ENCODE measurements at regions not wholly inside any gene's neighbourhood (a gene's known extent, or its start where the extent isn't known, plus 50 kb on each side); places are given as distances from the start of the nearest gene placed in this dataset.

DNA sequence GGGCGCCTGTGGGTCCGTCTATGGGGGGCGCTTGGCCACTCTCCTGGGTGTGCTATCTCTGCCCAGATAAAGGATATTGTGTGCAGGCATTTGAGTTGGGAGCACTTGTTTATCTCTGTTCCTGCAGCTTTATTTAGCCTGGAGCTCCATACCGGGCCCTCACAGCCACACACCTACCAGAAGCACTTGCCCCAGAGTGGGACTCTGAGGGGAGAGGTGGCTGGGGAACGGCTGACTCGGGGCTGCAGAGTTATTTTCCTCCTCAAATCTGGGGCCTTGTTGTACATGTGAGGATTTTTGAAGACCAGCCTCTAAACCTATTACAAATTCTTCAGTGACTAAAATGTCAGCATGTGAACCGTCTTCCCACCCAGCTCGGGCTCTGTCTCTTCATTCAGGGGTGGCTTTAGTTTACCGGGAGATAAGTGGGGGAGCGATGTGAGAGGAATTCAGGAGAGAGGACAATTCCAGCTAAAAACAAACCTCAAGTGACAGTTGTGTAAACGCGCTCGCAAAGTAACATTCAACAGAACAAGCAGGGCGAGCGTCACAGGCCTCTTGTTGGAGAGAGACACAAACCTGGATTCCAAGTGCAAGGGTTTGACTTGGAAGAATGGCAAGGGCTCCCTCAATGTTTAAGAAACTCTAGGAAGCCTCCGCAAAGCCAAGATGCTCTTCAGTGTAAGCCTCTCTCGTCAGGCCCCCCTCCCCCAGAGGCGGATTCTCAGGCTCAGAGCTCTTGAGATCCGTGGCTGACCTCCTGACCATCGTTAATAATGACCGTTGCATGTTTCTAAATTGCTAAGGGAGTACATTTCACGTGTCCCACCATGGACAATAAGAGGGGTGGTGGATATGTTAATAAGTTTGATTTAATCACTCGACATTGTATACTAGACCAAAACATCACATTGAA is 548.9 kb downstream of the QKI start:
- no peak for DNase-seq

- DNase-seq = no peak
Observed at GRCh38 chr6:163962627-163963117, 548.2 kb downstream of the QKI start.

DNA sequence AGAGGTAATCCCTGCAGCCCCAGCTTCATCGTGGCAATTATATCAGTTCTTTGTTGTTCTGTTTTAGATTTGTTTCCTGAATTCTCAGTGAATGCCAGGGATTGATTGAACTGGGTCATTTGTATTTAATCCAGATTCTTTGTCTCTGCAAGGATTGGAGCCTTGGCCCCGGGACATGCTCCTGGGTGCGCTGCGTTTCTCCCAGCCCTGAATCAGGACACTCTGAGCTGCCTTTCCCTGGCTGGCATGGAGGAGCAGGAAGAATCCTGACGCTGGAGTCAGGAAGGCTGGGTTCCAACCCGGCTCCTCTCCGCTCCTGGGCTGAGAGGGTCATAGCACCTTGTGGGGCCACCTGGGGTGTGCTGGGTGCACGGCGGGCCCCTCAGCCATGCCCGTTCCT is 545.6 kb downstream of the QKI start:
- no peak for DNase-seq

GRCh38 chr6:163958646-163959045 is 544.1 kb downstream of the QKI start:
- DNase-seq = no peak

DNA sequence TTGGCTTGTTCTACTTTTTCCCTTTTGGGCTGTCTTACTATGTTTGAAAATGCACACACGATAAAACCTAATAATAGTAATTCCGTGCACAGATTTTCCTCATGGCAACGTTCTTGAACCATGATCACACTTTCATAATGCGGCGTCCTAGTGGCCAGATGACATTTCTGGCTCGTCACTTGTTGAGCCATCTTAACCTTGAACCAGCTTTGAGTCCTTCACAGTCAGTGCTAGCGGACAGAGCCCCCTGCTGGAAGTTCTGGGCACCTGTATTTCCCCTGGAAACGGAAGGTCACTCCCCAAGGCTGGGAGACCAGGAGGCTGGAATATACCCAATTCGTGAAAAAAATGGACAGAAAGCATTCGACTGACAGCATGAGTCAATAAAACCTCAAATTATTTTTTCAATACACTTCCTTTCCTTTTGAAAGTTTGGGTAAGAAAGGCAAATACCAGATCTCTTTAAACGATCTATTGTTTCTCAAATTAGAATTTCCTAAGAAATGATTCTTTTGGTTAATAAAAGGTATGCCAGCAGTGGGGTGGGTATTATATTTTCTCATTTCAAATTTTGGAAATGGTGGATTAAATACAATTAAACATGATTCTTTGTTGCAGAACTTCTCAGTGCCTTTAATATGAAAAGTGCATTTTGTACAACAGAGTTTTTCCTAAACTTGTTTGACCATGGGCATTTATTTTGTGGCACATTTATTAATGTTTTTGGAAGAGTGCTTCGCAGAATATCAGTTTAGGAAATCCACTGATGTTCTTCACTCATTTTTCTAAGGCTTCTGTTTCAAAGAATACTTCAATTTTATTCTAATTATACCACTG is 542.3 kb downstream of the QKI start:
- peak; percentile 88 for DNase-seq

DNA sequence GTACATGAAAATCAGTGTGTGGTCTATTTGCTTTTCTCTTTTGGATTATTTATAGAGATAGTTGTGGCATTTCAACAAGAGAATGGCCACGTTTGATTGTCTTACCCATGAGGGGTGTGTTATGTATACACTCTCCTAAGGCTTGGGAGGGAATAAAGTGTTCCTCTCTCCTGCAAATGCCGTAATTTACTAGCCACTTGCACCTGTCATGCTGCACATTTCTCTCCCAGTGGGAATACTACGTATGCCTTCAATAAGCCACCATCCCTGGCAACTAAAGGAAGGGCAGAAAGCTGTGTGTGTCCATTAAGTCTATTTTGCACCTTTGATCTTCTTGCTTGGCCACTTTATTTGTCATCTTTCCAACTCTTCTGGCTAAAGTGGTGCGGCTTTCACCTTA is 541.2 kb downstream of the QKI start:
- DNase-seq = no peak

GRCh38 chr6:163955096-163955495 is 540.6 kb downstream of the QKI start:
- DNase-seq = no peak

- no peak for DNase-seq
Observed at GRCh38 chr6:163954088-163954775, 539.7 kb downstream of the QKI start.

DNA sequence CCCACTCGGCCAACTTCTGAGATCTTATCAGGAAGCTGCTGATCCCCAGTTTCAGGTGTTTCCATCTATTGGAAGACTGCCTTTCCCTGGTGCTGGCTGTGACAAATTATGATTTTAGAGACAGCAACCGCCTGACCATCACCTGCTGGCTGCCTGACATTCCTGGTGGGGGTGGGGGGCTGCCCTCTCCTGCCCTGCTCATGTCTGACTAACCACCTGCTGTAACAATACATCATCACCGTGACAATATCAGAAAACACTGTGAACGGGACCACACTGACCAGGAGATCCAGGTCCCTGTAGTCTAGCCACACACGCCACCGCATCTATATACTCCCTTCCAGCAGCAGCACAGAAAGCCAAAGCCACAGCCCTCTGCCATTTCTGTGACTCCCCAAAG is 537.5 kb downstream of the QKI start:
- no peak for DNase-seq

GRCh38 chr6:163951326-163951725 is 536.8 kb downstream of the QKI start:
- DNase-seq = no peak

GRCh38 chr6:163950159-163950558 is 535.6 kb downstream of the QKI start:
- no peak for DNase-seq

- no peak for DNase-seq
Observed at GRCh38 chr6:163949431-163949830, 534.9 kb downstream of the QKI start.

- no peak for DNase-seq
Observed at GRCh38 chr6:163948250-163948649, 533.7 kb downstream of the QKI start.

DNA sequence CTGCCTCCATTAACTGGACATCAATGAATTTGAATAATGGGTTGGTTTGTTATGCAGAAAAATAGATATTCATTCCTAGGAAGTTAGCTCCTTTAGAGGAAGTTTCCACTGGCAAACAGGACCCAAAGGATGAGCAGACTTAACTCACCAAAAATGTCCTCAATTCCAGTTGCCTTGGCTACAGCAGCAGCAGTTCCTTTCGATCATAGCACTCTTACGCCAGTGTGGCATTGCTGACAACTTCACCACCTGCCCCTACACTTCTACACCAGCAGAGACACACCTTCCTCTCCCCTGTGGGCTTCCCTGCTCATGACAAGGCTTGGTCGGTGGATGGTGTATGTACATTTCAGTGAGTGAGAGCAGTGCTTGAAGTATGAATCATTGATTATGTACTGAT is 532.8 kb downstream of the QKI start:
- DNase-seq = no peak

- DNase-seq = no peak
Observed at GRCh38 chr6:163946437-163946836, 531.9 kb downstream of the QKI start.

DNA sequence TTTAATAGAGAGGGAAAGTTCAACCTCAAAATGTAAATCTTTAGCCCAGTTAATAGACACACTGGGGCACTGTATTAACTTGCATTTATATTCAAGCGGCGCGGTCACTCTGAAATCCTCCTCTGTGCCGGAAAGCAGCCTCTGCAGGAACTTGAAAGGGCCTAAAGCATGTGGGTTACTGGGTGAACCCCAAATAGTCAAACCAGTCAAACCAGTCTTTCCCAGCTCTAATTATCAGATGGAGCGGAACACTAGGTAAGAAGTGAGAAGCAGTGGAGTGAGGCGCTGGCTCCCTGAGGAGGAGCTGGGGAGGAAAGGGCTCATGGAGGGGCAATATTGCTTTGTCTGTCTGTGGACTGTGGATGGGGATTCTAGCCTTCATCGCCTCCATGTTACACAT is 531.3 kb downstream of the QKI start:
- no peak for DNase-seq

GRCh38 chr6:163944897-163945296 is 530.4 kb downstream of the QKI start:
- no peak for DNase-seq

GRCh38 chr6:163943607-163944385 is 529.3 kb downstream of the QKI start:
- DNase-seq = no peak

DNA sequence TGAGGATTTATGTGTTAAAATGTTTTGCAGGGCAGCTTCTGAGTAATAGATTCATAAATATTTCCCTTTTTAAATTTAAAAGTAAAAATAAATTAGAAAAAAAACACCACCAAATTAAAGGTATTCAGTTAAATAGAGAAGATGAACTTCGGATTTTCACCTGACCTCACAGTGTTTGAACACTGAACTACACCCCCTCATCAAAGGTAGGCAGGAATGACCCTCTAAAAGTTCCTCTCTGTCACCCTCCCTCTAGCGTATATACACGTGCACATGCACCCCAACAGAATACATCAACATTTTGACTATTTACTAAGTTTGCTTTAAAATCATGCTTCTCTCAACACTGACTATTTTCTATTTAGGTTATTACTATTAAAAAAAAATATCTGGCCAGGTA is 528.3 kb downstream of the QKI start:
- DNase-seq = no peak

GRCh38 chr6:163941624-163941976 is 527.1 kb downstream of the QKI start:
- no peak for DNase-seq

DNA sequence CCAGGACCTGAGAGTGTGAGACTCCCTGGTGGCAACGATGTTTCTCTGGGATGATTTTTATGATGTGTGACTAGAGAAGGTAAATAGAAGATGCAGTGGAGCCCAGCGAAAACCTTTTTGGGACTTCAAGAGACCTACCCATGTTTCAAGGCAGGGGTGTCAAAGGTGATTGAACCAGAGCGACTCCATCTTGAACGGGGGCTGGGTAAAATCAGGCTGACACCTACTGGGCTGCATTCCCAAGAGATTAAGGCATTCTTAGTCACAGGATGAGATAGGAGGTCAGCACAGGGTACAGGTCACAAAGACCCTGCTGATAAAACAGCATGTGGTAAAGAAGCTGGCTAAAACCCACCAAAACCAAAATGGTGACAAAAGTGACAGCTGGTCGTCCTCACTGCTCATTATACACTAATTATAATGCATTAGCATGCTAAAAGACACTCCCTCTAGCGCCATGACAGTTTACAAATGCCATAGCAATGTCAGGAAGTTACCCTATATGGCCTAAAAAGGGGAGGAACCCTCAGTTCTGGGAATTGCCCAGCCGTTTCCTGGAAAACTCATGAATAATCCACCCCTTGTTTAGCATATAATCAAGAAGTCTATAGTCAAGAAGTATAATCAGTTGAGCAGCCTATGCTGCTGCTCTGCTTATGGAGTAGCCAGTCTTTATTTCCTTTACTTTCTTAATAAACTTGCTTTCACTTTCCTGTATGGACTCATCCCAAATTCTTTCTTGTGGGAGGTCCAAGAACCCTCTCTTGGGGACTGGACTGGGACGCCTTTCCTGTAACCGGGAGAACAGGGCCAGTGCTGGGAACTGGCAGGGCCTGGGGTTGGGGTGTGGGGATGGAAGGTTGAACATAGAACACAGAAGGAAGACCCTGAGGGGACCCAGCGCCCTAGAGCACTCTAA is 526.4 kb downstream of the QKI start:
- no peak for DNase-seq

Data from hematopoietic multipotent progenitor cell treated with erythropoietin and hydrocortisone succinate and interleukin-3 and kit ligand, for 8 days (in vitro differentiated cells).